GM10266 (cell line): ENCODE measurements at regions not wholly inside any gene's neighbourhood (a gene's known extent, or its start where the extent isn't known, plus 50 kb on each side); places are given as distances from the start of the nearest gene placed in this dataset.

Experiments used
- DNase-seq: peaks from one replicate; pipeline ENCODE4 v3.0.0; 2012; ENCODE audit errors: extremely low spot score
- TF ChIP-seq, protein P1 (sequence below): IDR thresholded peaks from 2 replicates; pipeline ENCODE4 v1.5.1; 2012; ENCODE audit warnings: mild to moderate bottlenecking, low read depth; ENCODE audit not compliant: control insufficient read depth, insufficient read depth; ENCODE audit errors: missing control alignments

DNA sequence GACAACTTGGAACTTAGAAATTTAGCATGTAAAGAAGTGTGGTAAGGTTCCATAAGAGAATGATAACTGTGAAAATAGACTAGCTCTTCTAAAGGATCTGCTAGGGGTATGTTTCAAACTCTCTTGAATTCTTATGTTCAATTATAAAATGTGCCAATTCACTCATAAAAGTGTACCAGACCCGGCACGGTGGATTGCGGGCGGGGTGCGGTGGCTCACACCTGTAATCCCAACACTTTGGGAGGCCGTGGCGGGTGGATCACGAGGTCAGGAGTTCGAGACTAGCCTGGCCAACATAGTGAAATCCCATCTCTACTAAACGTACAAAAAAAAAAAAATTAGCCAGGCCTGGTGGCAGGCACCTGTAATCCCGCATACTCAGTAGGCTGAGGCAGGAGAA, 105.4 kb upstream of the CAV2 start:
- DNase-seq: no peak
- TF ChIP-seq, protein P1, sequence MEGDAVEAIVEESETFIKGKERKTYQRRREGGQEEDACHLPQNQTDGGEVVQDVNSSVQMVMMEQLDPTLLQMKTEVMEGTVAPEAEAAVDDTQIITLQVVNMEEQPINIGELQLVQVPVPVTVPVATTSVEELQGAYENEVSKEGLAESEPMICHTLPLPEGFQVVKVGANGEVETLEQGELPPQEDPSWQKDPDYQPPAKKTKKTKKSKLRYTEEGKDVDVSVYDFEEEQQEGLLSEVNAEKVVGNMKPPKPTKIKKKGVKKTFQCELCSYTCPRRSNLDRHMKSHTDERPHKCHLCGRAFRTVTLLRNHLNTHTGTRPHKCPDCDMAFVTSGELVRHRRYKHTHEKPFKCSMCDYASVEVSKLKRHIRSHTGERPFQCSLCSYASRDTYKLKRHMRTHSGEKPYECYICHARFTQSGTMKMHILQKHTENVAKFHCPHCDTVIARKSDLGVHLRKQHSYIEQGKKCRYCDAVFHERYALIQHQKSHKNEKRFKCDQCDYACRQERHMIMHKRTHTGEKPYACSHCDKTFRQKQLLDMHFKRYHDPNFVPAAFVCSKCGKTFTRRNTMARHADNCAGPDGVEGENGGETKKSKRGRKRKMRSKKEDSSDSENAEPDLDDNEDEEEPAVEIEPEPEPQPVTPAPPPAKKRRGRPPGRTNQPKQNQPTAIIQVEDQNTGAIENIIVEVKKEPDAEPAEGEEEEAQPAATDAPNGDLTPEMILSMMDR: no peak

DNA sequence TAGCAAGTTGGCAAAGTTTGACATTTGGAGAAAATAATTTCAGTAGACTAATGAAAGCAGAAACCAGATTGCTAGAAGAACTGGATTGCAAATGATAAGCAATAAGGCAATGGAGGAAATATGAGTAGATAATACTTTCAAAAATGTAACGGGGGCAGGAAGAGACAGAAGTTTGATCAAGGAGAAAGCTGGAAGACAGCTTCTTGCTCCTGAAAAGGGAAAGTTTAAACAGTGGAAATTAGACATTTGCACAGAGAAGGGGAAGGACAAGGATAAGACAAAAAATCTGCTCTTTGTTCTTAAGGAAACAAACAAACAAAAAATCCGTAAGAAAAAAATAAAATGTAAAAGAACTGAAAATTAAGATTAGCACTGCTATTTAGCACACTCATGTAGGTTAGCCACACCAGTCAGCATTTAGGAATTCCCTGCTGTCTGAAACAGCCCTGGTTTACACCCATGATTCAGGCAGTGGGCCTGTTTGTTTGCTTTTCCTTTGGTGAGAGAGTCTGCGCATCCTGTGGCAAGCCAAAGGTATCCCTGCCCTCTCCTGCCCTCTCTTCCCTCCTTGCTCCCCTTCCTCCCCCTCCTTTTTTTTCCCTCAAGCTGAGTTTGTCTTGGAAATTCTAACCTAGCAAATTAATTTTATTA, 104.3 kb upstream of the CAV2 start:
- TF ChIP-seq, protein P1: no peak
- DNase-seq: no peak

DNA sequence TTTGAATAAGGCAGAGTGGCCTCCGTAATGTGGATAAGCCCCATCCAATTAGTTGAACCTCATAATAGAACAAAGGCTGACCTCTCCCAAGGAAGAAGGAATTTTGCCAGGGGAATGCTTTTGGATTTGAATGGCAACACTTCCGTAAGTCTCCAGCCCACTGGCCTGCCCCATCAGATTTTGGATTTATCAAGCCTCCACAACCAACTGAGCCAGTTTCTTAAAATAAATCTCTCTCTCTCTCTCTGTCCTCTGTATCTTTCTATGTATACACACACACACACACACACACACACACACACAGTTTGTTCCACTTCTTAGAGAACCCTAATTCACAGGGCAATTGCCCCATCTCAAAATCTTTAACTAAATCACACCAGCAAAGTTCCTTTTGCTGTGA, 100.9 kb upstream of the CAV2 start:
- no peak for DNase-seq
- TF ChIP-seq, protein P1: no peak

DNA sequence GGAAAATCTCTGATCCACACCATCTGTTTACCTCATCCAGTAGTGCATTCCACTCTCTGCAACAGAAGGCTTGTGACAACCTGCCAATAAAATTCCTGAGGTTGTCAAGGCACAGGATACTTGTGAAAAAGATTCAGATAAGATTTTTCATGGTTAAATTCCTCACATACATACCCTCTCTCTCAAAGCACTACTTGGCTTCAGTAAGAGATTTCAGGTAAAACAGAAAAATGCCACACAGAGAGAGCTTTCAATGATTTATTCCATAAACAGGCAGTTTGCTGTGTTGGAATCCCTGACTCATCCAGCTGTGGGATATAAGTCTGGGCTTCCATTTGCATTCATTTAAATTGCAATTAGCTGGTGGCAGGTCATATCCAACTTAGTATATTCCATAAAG, 99.7 kb upstream of the CAV2 start:
- TF ChIP-seq, protein P1: no peak
- DNase-seq: no peak

DNA sequence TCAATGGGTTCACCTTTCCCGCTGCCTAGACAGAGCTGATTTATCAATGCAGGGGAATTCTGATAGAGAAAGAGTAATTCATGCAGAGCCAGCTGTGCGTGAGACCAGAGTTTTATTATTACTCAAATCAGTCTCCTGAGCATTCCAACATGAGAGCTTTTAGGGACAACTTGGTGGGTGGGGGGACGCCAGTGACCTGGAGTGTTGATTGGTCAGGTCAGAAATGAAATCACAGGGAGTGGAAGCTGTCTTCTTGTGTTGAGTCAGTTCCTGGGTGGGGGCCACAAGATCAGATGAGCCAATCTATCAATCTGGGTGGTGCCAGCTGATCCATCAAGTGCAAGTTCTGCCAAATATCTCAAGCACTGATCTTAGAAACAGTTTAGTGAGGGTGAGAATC, 99.0 kb upstream of the CAV2 start:
- no peak for DNase-seq
- TF ChIP-seq, protein P1: no peak

DNA sequence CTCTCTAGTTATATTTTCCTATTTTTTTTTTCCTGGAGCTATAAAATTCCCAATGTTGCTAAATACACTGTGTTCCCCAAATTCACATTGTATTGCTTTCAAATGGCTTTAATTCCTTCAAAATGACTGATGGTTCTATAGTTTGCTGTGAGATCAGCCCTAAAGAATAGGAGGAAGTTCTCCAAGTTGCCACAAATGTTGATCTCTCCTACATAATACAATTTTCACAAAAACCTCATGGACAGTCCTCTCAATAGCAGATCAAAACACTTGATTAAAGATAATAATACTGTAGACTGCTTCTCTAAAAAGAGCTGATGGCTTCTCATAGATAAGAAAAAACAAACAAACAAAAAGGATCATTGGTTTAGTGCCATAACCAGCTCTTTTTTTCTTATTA, 97.8 kb upstream of the CAV2 start:
- no peak for DNase-seq
- TF ChIP-seq, protein P1: no peak

DNA sequence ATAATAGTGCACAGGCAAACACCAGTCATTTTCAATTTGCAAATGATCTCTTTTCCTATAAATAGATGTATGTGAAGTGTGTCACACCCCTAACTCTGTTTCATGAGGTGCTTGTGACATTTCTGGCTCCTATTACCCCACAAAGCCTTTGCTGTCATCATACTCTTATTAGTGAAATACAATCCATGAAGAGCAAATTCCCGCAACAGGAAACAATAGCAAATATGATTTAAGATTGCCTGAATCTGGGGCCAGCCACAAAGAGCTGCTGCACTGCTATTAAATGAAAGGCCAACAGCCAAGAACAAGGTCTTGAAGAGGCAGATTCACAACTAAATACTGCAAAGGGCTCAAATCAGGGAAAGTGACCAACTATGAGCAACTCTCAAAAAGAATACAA, 96.3 kb upstream of the CAV2 start:
- TF ChIP-seq, protein P1: no peak
- no peak for DNase-seq
